Stimulated activated CD4-positive, alpha-beta T cell treated with anti-CD3 and anti-CD28 coated beads, Interleukin-12 subunit alpha, Interleukin-12 subunit beta, amount 100 ng/mL, for 24 hours (primary cell): ENCODE measurements at regions not wholly inside any gene's neighbourhood (a gene's known extent, or its start where the extent isn't known, plus 50 kb on each side); places are given as distances from the start of the nearest gene placed in this dataset.

Source experiments
- DNase-seq, 2 experiments: peaks; one replicate each; pipeline ENCODE4 v3.0.0-alpha.2; 2020; ENCODE audit warnings: low read depth in 2 of 2

- peak; percentile 70 to 90 for DNase-seq
Measured at GRCh38 chr6:30396833-30397479, 52.0 kb downstream of the RPP21 start.

- DNase-seq, result no peak
Measured at GRCh38 chr6:30397697-30398096, 52.7 kb downstream of the RPP21 start.

GRCh38 chr6:30399390-30400058 is 54.6 kb downstream of the RPP21 start:
- DNase-seq, result no peak

- no peak for DNase-seq
Measured at GRCh38 chr6:30405934-30406333, 61.0 kb downstream of the RPP21 start.

GRCh38 chr6:30409184-30409583 is 64.2 kb downstream of the RPP21 start:
- DNase-seq, result no peak

- DNase-seq, result peak; percentile 26 to 56
Measured at GRCh38 chr6:30411515-30412207, 66.7 kb downstream of the RPP21 start.

GRCh38 chr6:30418448-30418847 is 70.9 kb upstream of the HLA-E start:
- DNase-seq, result no peak

GRCh38 chr6:30424549-30424948 is 64.8 kb upstream of the HLA-E start:
- DNase-seq, result no peak
